AG09319 (cell line): ENCODE measurements at regions not wholly inside any gene's neighbourhood (a gene's known extent, or its start where the extent isn't known, plus 50 kb on each side); places are given as distances from the start of the nearest gene placed in this dataset.

ENCODE experiments used
- DNase-seq: peaks from one replicate; pipeline ENCODE4 v3.0.0-alpha.2; 2010; ENCODE audit warnings: low read depth; ENCODE audit errors: extremely low read depth
- TF ChIP-seq, protein P1 (sequence below): IDR thresholded peaks from 2 replicates; pipeline ENCODE4 v1.5.1; 2011; ENCODE audit warnings: low read depth, mild to moderate bottlenecking, inconsistent platforms, low read length, moderate library complexity

- no peak for DNase-seq
- TF ChIP-seq, protein P1, sequence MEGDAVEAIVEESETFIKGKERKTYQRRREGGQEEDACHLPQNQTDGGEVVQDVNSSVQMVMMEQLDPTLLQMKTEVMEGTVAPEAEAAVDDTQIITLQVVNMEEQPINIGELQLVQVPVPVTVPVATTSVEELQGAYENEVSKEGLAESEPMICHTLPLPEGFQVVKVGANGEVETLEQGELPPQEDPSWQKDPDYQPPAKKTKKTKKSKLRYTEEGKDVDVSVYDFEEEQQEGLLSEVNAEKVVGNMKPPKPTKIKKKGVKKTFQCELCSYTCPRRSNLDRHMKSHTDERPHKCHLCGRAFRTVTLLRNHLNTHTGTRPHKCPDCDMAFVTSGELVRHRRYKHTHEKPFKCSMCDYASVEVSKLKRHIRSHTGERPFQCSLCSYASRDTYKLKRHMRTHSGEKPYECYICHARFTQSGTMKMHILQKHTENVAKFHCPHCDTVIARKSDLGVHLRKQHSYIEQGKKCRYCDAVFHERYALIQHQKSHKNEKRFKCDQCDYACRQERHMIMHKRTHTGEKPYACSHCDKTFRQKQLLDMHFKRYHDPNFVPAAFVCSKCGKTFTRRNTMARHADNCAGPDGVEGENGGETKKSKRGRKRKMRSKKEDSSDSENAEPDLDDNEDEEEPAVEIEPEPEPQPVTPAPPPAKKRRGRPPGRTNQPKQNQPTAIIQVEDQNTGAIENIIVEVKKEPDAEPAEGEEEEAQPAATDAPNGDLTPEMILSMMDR, result no peak
Observed at GRCh38 chr1:232682248-232682647, 52.3 kb upstream of the SIPA1L2 start.

GRCh38 chr1:232684371-232685105 is 54.6 kb upstream of the SIPA1L2 start:
- no peak for DNase-seq

DNA sequence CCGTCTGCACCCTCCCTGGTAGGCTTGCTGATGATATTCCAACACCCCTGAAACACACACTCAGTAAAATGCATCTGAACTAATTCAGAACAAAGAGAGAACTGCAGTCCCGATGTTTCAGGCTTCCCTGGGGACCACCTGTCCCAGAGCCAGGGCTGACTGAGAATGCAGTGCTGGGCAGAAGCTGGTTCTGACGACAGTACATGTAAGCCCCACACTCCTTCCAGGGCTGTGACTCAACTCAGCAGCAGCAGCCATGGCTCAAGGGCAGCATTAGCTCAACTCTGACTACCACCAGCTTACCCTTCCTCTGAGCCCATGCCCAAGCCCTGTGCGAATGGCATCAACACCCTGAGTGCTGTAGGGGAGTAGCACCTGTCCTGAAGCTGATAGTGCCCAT is 56.4 kb upstream of the SIPA1L2 start:
- TF ChIP-seq, protein P1, result no peak
- DNase-seq, result no peak

More at GRCh38 chr1:232684371-232685105, 54.6 kb upstream of the SIPA1L2 start:
- TF ChIP-seq, protein P1, result no peak

- TF ChIP-seq, protein P1, result no peak
Observed at GRCh38 chr1:232687304-232687703, 57.4 kb upstream of the SIPA1L2 start.

GRCh38 chr1:232687728-232688127 is 57.8 kb upstream of the SIPA1L2 start:
- TF ChIP-seq, protein P1, result no peak

More at GRCh38 chr1:232687304-232687703, 57.4 kb upstream of the SIPA1L2 start:
- DNase-seq, result no peak

GRCh38 chr1:232688398-232688797 is 58.5 kb upstream of the SIPA1L2 start:
- TF ChIP-seq, protein P1, result no peak

More at GRCh38 chr1:232687728-232688127, 57.8 kb upstream of the SIPA1L2 start:
- DNase-seq, result no peak

DNA sequence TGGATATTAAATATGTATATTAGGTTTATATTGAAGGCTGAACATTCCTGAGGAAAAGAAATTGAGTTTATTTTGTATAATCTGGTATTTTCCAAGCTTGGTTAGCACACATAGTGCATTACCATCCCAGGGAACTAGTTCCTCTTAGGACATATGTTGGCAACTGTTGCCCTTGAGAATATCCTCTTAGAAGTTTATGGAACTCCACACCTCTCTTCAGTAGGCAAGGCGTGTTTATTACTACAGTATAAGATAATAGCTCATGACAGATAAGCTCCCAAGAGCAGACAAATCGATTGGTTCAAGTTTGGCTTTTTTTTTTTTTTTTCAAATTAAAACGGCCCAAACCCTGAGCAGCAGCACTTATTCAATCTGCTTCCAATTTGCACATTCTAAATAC is 59.8 kb upstream of the SIPA1L2 start:
- TF ChIP-seq, protein P1, result no peak

More at GRCh38 chr1:232688398-232688797, 58.5 kb upstream of the SIPA1L2 start:
- DNase-seq, result no peak

More for the DNA sequence above, 59.8 kb upstream of the SIPA1L2 start:
- no peak for DNase-seq
